GM10266 (cell line): ENCODE measurements at regions not wholly inside any gene's neighbourhood (a gene's known extent, or its start where the extent isn't known, plus 50 kb on each side); places are given as distances from the start of the nearest gene placed in this dataset.
"Not testable (repeated sequence)": the region's sequence is repeated elsewhere in the genome, so short reads cannot be mapped to it uniquely, and the experiment has no call there.

ENCODE experiments used
- DNase-seq: peaks from one replicate; pipeline ENCODE4 v3.0.0; 2012; ENCODE audit errors: extremely low spot score
- CTCF ChIP-seq: IDR thresholded peaks from 2 replicates; pipeline ENCODE4 v1.5.1; 2012; ENCODE audit warnings: mild to moderate bottlenecking, low read depth; ENCODE audit not compliant: control insufficient read depth, insufficient read depth; ENCODE audit errors: missing control alignments

- no peak for DNase-seq
- no peak for TF ChIP-seq CTCF
Observed at GRCh38 chr20:26218301-26218700, 521.6 kb upstream of the ZNF337 start.

GRCh38 chr20:26216025-26216424, 519.4 kb upstream of the ZNF337 start:
- no peak for DNase-seq
- TF ChIP-seq CTCF = no peak

- no peak for TF ChIP-seq CTCF
- DNase-seq = no peak
Observed at GRCh38 chr20:26214991-26215390, 518.3 kb upstream of the ZNF337 start.

- TF ChIP-seq CTCF = no peak
- peak; percentile 12 for DNase-seq
Observed at GRCh38 chr20:26209171-26209941, 512.7 kb upstream of the ZNF337 start.

GRCh38 chr20:26208296-26209091, 511.8 kb upstream of the ZNF337 start:
- DNase-seq = peak; percentile 8
- TF ChIP-seq CTCF = no peak

- DNase-seq = not testable (repeated sequence)
Observed at GRCh38 chr20:26207967-26208295, 511.3 kb upstream of the ZNF337 start.

GRCh38 chr20:26207237-26207966, 510.7 kb upstream of the ZNF337 start:
- no peak for TF ChIP-seq CTCF
- DNase-seq = no peak
